Cardiac muscle cell (in vitro differentiated cells and primary cell): ENCODE measurements at regions not wholly inside any gene's neighbourhood (a gene's known extent, or its start where the extent isn't known, plus 50 kb on each side); places are given as distances from the start of the nearest gene placed in this dataset.

Experiments used
- DNase-seq, 2 donors: peaks; one replicate each; pipeline versions ENCODE4 v3.0.0 to v3.0.0-alpha.2; 2010 to 2017; ENCODE audit warnings: low read depth in 1 of 2, low spot score in 1 of 2
- H3K27ac ChIP-seq: fragments of 200-600 bp; sonication (generic); 2 replicates; pipeline ENCODE4 v1.5.1; 2016
- H3K27me3 ChIP-seq: fragments of 200-600 bp; sonication (generic); 2 replicates; pipeline ENCODE4 v1.6.0; 2016; ENCODE audit warnings: control low read depth
- H3K36me3 ChIP-seq: fragments of 200-600 bp; sonication (generic); 2 replicates; pipeline ENCODE4 v1.5.1; 2016; ENCODE audit warnings: control low read depth
- H3K4me1 ChIP-seq: fragments of 200-600 bp; sonication (generic); 2 replicates; pipeline ENCODE4 v1.8.1; 2017; ENCODE audit warnings: low read depth, mild to moderate bottlenecking, mixed run types
- H3K4me3 ChIP-seq: fragments of 200-600 bp; sonication (generic); 2 replicates; pipeline ENCODE4 v1.5.1; 2016; ENCODE audit warnings: mild to moderate bottlenecking
- H3K9me3 ChIP-seq: fragments of 200-600 bp; sonication (generic); 2 replicates; pipeline ENCODE4 v1.5.1; 2017; ENCODE audit warnings: low read depth, mild to moderate bottlenecking, control low read depth
- TF ChIP-seq, protein P1 (sequence below): IDR thresholded peaks from 2 replicates; pipeline ENCODE4 v1.5.1; 2012; ENCODE audit warnings: low read depth, mild to moderate bottlenecking, low read length

GRCh38 chr16:27701381-27701780, 151.4 kb downstream of the KATNIP start:
- DNase-seq, result no peak
- Histone ChIP-seq H3K4me3 (no peak overlapping the region), H3K36me3 (no peaks in the 10 kb centered on the region), H3K27me3 (no peaks in the 10 kb centered on the region), H3K27ac (no peak overlapping the region), H3K9me3 (no peaks in the 10 kb centered on the region), H3K4me1 (no peaks in the 10 kb centered on the region)
- TF ChIP-seq, protein P1, sequence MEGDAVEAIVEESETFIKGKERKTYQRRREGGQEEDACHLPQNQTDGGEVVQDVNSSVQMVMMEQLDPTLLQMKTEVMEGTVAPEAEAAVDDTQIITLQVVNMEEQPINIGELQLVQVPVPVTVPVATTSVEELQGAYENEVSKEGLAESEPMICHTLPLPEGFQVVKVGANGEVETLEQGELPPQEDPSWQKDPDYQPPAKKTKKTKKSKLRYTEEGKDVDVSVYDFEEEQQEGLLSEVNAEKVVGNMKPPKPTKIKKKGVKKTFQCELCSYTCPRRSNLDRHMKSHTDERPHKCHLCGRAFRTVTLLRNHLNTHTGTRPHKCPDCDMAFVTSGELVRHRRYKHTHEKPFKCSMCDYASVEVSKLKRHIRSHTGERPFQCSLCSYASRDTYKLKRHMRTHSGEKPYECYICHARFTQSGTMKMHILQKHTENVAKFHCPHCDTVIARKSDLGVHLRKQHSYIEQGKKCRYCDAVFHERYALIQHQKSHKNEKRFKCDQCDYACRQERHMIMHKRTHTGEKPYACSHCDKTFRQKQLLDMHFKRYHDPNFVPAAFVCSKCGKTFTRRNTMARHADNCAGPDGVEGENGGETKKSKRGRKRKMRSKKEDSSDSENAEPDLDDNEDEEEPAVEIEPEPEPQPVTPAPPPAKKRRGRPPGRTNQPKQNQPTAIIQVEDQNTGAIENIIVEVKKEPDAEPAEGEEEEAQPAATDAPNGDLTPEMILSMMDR, result no peak

- no peak overlapping the region for H3K27ac ChIP-seq
- TF ChIP-seq, protein P1, result no peak
- DNase-seq, result no peak
These were observed 153.2 kb downstream of the KATNIP start for GRCh38 chr16:27703121-27703520.

DNA sequence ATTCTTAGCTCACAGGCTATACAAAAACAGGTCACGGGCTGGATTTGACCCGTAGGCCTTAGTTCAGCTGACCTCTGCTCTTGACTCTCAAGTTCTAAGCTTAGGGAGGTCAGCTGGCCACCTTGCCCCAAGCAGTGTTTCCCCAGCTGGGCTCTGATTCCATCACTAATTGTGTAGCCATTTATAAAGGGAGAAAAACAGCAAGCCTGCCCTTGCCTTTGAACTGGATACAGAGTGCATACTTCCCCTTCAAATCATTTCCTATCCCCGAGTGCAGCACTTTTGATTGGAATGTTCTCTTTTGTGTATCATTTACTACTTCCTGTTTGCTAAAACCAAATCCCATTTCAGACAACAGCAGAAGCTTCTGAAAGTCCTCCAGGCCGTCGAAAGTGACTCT, 153.6 kb downstream of the KATNIP start:
- Histone ChIP-seq H3K27me3 (no peaks in the 10 kb centered on the region), H3K4me1 (no peaks in the 10 kb centered on the region), H3K4me3 (no peak overlapping the region), H3K9me3 (no peaks in the 10 kb centered on the region), H3K36me3 (no peaks in the 10 kb centered on the region), H3K27ac (no peak overlapping the region)
- DNase-seq, result peak in 1 of 2 donors; percentile 41
- TF ChIP-seq, protein P1, result no peak

More at GRCh38 chr16:27703121-27703520, 153.2 kb downstream of the KATNIP start:
- no peaks in the 10 kb centered on the region for H3K36me3 ChIP-seq
- no peak overlapping the region for H3K4me3 ChIP-seq
- H3K27me3 ChIP-seq, result no peaks in the 10 kb centered on the region
- H3K4me1 ChIP-seq, result no peaks in the 10 kb centered on the region
- H3K9me3 ChIP-seq, result no peaks in the 10 kb centered on the region

DNA sequence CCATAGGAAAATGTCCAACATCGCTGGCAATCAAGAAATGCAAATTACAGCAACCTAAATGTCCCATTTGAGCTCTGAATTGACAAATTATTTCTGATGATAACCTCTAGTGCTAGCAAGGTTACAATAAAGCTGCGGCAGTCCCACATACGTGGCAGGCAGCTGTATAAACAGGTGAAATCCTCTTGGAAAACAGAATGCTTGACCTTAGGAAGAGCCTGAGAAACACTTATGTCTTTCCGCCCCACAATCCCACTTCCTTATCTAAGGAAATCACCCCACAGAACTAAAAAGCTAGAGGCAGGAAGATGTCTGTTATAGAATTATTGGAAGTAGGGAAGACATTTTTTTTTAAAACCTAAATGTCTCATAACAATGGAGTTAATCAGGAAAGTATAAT, 154.3 kb downstream of the KATNIP start:
- Histone ChIP-seq H3K36me3 (no peaks in the 10 kb centered on the region), H3K4me3 (no peak overlapping the region), H3K4me1 (no peaks in the 10 kb centered on the region), H3K27me3 (no peaks in the 10 kb centered on the region), H3K27ac (no peak overlapping the region), H3K9me3 (no peaks in the 10 kb centered on the region)
- TF ChIP-seq, protein P1, result no peak
- DNase-seq, result no peak

DNA sequence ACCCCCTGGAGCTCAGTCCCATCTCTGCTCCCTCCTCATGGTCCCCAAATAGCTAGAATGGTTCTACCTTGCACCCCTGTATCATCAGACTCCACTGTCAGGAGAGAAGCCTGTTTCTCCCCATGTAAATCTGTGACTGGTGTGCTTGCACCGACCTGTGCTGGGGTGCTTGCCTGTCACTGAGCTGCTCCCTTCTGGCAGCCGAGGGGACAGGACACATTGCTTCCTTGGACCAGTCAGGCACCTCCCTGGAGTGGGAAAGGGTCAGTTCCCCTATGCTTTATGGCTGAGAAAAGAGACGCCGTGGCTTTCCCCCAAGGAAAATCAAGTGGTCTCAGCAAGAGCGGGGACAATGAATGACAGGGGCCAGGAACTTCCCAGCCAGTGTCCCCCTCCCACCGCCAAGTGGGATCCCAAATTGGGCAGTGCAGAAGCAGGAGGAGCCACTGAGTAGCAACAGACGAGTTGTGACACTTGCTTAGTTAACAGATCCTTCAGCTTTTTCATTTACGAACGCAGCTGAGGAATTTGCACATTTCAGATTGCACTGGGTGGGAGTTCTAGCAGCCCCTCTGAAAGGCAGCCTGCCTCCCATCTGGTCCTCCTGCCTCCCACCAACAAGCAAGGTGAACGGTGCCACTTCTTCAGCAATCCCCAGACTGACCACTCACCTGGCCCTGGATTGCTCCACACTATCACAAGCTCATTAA, 156.4 kb downstream of the KATNIP start:
- no peak overlapping the region for H3K4me3 ChIP-seq
- H3K36me3 ChIP-seq, result no peaks in the 10 kb centered on the region
- peak overlapping the region; percentile 36 for H3K27ac ChIP-seq
- H3K9me3 ChIP-seq, result no peaks in the 10 kb centered on the region
- H3K27me3 ChIP-seq, result no peaks in the 10 kb centered on the region
- no peak for DNase-seq
- H3K4me1 ChIP-seq, result no peaks in the 10 kb centered on the region
- TF ChIP-seq, protein P1, result no peak
